ENCODE measurements at regions not wholly inside any gene's neighbourhood (a gene's known extent, or its start where the extent isn't known, plus 50 kb on each side); places are given as distances from the start of the nearest gene placed in this dataset.

DNA sequence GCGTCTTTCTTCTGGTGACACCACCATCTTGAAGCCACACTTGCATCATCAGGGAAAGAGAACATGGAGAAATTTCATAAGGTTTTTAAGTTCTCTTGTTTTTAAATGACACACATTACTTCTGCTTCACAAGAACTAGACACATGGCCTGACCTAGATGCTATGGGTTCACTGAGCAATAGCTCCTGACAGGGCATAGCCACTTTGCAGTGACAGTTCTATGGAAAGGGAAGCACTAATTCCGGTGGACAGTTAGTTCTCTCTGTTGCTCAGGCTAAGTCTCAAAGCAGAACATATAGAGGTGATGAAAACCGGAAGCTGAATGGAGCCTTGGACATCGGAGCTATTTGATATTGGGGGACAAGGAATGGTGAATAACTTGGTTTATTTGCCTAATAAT lies 940.1 kb upstream of the WWC1 start:
- TF ChIP-seq, protein P1, sequence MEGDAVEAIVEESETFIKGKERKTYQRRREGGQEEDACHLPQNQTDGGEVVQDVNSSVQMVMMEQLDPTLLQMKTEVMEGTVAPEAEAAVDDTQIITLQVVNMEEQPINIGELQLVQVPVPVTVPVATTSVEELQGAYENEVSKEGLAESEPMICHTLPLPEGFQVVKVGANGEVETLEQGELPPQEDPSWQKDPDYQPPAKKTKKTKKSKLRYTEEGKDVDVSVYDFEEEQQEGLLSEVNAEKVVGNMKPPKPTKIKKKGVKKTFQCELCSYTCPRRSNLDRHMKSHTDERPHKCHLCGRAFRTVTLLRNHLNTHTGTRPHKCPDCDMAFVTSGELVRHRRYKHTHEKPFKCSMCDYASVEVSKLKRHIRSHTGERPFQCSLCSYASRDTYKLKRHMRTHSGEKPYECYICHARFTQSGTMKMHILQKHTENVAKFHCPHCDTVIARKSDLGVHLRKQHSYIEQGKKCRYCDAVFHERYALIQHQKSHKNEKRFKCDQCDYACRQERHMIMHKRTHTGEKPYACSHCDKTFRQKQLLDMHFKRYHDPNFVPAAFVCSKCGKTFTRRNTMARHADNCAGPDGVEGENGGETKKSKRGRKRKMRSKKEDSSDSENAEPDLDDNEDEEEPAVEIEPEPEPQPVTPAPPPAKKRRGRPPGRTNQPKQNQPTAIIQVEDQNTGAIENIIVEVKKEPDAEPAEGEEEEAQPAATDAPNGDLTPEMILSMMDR (conservative IDR thresholded peaks at IDR 0.05; ENCODE audit: control insufficient read depth, insufficient read depth, low read depth, low read length) = no peak
- no peak overlapping the region for H3K4me3 ChIP-seq (ENCODE audit: control insufficient read depth, low read depth, low read length)
- DNase-seq (ENCODE audit: low read depth) = no peak

DNA sequence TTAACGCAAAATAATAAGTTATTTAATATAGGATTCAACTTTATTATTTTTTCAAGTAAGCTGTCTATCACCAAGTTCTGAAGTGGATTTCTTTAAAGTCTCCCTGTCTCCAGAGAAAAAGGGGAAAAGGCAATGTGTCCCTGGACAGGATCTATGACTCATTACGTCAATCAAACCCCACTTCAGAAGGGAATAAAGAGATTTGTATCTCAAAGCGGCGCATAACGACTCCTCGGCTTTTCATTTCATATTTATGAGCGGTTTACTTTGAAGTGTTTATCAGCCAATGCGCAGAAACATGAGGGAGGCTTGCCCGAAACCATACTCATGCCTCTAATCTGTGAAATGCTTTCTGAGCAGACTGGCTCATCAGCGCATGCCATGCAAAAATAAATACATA lies 938.6 kb upstream of the WWC1 start:
- no peak for DNase-seq (ENCODE audit: low read depth)
- H3K4me3 ChIP-seq (ENCODE audit: control insufficient read depth, low read depth, low read length) = no peak overlapping the region
- TF ChIP-seq, protein P1 (conservative IDR thresholded peaks at IDR 0.05; ENCODE audit: control insufficient read depth, insufficient read depth, low read depth, low read length) = no peak

DNA sequence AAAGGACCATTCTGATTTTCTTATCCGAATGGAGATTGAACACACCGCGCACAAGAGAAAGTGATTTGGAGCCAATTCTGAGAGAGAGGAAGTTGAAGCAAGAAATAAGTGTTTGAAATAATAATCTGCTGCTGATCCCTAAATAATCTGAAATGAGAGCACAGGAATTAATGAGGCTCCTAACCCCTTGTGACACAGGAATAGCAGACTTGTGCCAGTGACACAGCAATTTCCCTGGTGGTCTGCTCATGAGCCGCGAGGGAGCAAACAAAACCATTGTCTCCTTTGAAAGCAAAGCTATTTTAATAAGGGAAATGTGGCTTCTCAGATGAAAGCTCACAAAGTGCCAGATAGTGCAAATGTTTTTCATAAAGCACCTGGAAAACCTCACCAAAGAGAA lies 936.1 kb upstream of the WWC1 start:
- TF ChIP-seq, protein P1 (conservative IDR thresholded peaks at IDR 0.05; ENCODE audit: control insufficient read depth, insufficient read depth, low read depth, low read length) = no peak
- H3K4me3 ChIP-seq (ENCODE audit: control insufficient read depth, low read depth, low read length) = no peak overlapping the region
- no peak for DNase-seq (ENCODE audit: low read depth)

DNA sequence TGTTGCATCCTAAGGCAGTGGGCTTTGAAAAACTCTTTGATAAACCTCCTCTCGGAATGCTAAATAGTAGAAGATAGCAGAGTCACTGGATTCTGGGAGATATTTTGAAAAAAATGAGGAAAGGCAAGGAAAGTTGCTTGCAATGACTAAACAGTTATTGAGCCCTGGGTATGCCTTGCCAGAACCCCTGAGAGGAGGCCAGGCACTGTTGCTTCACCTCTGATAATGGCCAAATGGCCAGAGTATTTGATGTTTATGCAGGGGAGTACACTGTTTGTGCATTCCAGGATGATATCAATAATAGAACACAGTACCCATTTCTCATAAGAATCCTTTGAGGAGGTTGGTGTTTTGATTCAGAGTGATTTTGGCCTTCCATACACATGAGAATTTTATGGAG lies 935.1 kb upstream of the WWC1 start:
- TF ChIP-seq, protein P1 (conservative IDR thresholded peaks at IDR 0.05; ENCODE audit: control insufficient read depth, insufficient read depth, low read depth, low read length) = no peak
- no peak overlapping the region for H3K4me3 ChIP-seq (ENCODE audit: control insufficient read depth, low read depth, low read length)
- DNase-seq (ENCODE audit: low read depth) = no peak

DNA sequence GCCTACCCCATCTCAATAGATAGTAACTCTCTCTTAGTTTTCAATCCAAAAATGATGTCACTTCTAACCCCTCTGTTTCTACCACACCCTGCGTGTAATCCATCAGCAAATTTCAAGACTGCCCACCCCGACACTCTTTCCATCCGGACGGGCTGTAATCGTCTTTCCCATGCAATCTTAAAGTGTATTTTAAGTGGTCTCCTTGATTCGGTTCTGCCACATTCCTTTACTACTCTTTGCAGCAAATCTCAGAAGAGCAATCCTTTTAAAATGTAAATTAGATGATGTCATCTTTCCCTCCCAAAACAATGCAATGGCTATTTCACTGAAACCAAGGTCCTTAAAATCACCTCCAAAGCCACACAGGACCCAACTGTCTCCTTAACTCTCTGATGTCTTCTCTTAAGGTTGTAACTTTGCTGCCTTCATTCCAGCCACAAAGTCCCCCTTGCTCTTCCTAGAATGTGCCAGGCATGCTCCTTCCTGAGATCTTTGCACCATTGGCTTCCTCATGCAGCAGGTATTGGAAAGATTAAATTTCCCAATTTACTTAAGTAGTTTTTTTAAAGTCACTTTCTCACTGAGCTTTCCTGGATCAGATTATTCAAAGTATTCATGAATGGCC lies 932.5 kb upstream of the WWC1 start:
- H3K4me3 ChIP-seq (ENCODE audit: control insufficient read depth, low read depth, low read length) = no peak overlapping the region
- no peak for DNase-seq (ENCODE audit: low read depth)
- TF ChIP-seq, protein P1 (conservative IDR thresholded peaks at IDR 0.05; ENCODE audit: control insufficient read depth, insufficient read depth, low read depth, low read length) = no peak

DNA sequence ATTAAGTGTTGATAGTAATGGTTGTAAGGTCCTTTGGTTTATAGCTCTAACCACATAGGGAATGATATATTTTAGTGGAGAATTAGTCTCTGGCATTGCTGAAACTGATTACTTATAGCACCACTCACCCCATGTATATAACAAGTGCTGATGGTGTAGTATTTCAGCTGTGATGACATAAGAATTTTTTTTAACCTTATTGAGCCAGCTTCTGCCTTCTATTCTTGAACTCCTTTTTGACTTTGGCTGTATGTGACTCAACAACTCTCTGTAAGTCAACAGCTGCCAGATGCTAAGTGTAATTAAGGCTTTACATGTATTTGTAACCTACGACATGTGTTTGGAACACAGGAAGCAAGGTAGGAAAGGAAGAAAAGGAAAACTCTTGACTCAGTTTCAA lies 929.6 kb upstream of the WWC1 start:
- peak; percentile 22 for DNase-seq (ENCODE audit: low read depth)
- TF ChIP-seq, protein P1 (conservative IDR thresholded peaks at IDR 0.05; ENCODE audit: control insufficient read depth, insufficient read depth, low read depth, low read length) = no peak
- H3K4me3 ChIP-seq (ENCODE audit: control insufficient read depth, low read depth, low read length) = no peak overlapping the region

DNA sequence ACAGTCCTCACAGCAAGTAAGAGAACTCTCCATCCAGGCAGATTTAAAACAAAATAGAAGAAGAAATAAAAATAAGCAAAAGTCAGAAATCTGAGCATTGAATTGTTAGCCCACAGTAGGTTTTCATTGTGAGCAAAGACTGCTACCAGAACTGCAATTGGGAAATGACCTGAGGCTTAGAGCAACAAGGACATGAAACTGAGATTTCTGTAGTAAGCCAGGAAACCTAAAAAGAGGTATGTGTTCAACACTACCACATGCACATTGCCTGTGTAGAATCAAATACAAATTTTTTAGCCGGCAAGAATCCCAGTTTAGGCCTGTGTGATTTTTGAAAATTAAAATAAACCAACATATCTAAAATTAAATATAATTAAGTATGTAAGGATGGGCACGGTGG lies 928.4 kb upstream of the WWC1 start:
- no peak overlapping the region for H3K4me3 ChIP-seq (ENCODE audit: control insufficient read depth, low read depth, low read length)
- no peak for DNase-seq (ENCODE audit: low read depth)
- TF ChIP-seq, protein P1 (conservative IDR thresholded peaks at IDR 0.05; ENCODE audit: control insufficient read depth, insufficient read depth, low read depth, low read length) = no peak
